ENCODE measurements at regions not wholly inside any gene's neighbourhood (a gene's known extent, or its start where the extent isn't known, plus 50 kb on each side); places are given as distances from the start of the nearest gene placed in this dataset.

DNA sequence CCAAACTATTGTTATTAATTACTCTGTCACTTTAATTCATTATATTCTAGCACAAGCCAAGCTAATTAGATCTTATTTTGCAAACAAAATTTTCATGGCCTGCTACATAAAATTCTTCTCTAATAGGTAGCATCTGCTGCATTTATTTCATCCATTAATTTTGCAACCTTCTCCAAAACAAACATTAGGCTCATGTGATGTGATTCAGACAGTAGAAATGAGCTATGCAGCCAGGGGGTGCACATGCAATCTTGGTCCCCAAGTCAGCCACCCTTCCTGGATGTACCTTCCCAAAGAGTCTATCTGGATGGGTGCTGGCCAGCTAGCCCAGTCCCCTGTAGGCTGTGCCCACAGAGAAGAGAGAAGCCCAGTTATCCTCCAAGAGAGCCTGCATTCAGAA is 242.1 kb upstream of the OSR1 start:
- DNase-seq (ENCODE audit: low read depth), result no peak

DNA sequence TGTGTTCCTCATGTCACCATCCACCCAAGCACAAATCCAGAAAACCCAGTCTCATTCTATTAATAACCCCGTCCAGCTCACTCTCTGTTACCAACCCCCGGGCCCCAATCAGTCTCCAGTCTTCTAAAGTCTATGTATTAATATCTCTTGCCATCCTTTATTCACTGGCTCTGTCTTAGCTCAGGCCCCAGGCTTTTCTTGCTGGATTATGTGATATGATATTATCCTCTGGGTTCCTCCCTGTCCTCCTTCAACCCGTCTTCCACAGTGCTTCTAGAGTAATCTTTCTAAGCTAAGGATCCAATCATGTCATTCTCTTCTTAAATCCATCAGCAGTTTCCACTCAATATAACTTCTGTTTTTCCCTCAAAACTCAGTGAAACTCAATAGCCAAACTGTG is 240.5 kb upstream of the OSR1 start:
- DNase-seq (ENCODE audit: low read depth), result no peak

DNA sequence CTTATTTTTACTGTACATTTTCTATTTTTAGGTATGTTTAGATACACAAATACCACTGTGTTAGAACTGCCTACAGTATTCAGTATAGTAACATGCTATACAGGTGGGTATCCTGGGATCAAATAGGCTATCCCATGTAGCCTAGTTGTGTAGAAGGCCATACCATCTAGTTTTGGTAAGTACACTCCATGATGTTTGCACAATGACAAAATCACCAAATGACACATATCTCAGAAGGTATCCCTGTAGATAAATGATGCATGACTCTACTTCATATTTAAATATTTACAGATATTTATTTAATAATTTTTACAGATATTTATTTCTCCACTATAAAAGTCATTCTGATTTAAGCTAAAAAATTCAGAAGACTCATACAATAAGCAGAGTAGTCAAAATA is 233.8 kb upstream of the OSR1 start:
- DNase-seq (ENCODE audit: low read depth), result no peak

DNA sequence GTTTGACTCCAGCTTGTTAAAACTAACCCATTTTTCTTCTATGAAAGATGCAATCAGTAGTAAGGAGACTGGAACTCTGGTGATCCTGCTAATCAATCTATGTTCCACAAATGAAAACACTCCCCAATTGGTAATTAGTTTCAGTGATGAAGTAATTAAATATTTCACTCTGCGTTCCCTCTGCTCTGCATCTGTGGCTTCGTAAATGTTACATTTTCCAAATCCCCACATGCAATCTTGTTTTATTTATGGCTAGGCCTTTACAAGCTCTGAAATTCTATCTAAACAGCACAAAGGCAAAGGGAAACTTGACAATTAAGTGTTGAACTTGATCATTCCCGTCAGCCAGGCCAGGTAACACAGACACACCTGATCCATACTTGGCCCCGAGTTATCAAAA is 231.4 kb upstream of the OSR1 start:
- DNase-seq (ENCODE audit: low read depth), result no peak

DNA sequence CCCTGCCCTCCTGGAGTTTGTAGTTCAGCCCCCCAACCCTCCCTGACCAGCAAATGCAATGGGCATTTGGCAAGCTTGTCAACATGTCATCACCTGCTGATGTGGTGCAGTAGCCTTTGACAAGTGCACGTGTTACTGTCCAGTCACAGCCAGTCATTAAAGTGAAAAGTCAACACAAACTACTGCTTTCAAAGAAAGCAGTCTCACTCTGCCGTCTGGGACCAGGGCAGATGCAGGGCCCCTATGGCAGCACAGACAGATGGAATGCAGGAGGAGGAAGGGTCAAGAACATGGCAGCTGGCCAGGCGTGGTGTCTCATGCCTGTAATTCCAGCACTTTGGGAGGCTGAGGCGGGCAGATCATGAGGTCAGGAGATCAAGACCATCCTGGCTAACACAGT is 222.4 kb upstream of the OSR1 start:
- no peak for DNase-seq (ENCODE audit: low read depth)

DNA sequence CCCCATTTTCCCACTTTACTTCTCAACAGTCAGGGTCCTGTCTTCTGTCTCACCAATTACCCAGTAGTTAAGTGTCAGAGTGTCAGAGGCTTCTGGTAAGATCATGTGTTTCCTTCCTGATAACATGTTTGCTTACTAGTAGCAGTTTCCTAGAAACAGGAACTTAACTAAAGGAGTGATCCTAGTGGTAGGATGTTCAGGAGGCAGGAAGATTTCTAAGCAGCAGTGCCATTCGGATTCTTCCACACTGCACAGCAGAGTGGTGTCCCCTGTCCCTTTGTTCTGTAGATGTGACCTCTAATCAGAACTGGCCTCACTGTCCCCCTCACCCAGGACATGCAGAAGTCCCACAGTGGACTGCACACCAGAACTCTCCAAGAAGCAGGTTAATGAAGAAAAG is 221.8 kb upstream of the OSR1 start:
- no peak for DNase-seq (ENCODE audit: low read depth)

DNA sequence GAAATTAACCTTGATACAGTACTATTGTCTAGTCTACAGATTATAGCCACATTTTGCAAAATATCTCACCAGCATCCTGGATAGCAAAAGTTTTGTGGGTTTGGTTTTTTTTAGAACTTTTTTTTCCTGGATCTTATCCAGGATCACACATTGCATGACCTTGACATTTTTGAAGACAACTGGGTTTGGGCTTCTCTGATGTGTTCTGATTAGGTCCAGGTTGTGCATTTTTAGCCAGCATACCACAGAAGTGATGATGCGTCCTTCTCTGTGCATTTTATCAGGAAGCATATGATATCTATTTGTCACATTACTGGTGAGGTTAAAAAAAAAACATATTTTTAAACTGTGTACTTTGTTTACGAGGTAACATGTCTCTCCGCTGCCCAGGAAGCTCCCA is 221.0 kb upstream of the OSR1 start:
- no peak for DNase-seq (ENCODE audit: low read depth)

DNA sequence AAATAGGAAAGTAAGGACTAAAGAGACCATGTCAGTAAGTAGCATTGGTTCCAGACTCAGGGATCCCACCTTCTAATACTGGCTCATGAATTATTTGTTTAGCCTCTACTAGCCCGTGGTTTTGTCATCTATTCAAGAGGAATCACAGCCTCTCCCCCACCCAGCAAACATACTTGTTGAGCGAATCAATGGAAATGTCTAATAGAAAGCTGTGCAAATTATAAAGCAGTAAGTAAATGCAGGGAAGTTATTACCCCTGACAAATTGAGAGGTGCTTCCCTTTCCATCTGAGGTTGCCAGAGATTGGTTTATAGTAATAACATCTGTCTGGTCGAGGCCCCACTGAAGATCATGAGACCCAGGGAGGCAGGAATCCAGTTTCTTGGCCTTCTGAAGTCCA is 219.3 kb upstream of the OSR1 start:
- no peak for DNase-seq (ENCODE audit: low read depth)

DNA sequence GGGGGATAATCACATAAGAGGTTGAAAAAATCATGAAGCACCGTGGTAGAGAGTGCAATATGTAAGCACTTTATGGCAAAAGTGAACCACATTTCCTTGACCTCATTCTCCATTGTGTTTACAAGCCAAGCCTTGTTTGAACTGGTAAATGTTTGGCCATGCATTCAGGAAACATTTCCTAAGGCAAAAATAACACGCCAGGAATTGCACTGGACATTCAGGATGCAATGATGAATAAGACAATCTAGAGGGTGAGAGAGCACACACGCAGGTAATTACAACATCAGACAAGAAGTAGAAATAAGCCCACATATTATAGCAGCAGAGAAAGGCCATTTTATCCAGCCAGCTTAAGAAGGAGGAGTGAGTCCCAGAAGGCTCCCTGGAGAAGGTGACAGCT is 218.0 kb upstream of the OSR1 start:
- no peak for DNase-seq (ENCODE audit: low read depth)

DNA sequence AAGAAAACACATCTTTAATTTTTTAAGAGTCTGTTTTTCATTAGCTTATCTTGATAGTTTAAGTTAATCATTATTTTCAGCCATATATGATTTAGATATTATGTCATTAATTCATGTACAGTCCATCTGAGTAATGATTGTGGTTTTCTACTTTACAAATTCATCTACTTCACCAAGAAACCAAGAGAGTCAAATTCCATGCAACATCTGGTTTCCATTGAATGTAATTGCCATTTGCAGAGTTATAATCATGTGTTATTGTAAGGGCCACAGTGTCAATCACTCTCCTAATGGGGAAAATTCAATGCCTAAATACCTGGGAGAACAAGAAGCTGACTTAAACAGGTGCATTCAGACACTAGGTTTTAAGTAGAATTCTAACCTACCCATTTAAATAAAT is 217.2 kb upstream of the OSR1 start:
- no peak for DNase-seq (ENCODE audit: low read depth)

DNA sequence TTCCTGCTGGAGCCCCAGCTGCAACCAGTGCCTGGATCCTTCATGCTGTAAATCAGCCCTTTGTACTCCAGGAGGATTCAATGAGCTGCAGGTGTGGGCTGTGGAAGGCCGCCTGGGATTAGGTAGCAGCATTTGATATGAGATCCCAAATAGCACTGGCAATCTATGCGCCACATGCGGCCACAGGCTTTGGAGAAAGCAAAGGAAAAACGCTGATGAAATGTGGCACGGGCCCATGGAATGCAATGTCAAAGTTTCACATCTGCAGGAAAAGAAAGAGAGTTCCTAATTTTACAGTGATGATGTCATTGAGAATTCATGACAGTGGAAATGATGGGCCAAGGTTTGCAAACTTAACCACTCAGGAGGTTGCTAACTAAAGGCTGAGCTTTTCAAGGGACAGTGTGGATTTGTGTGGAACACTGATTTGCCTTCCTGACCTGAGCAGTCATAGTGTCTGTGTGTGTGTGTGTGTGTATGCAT is 216.4 kb upstream of the OSR1 start:
- no peak for DNase-seq (ENCODE audit: low read depth)

DNA sequence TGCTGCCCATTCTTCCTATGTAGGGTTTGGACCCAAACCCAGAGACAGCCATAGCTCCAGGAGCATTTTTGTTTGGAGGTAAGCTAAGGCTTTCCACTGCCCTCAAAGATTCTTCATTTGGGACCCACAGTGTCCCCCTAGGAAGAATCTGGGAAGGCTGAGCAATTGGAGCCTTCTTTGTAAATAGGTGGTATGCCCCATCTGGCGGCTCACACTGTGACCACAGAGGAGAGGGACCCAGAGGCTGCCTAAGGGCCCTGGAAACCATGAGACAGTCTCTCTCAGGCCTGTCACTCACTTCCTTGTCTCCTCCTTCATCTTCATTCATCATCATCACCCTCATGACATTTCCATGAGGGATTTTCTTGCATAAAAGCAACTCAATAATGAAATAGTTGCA is 215.4 kb upstream of the OSR1 start:
- no peak for DNase-seq (ENCODE audit: low read depth)

DNA sequence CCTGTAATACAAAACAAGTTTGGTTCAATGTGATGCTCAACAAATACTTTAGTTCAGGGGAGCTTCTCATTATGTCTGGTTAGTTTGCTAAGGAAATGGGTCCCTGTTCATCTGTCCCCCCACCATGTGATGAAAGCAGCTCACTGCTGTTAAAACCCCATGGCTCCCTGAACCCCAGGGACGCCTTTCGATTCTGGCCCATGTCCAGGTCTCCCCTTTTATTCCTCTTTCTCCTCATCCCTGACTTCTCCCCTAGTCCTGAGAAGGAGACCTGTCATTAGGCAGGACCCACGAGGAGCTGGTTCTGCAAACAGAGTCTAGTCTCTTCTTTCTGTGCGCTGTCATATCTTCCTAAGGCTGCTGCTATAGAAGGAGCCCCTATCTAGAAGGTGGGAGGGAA is 213.3 kb upstream of the OSR1 start:
- no peak for DNase-seq (ENCODE audit: low read depth)

DNA sequence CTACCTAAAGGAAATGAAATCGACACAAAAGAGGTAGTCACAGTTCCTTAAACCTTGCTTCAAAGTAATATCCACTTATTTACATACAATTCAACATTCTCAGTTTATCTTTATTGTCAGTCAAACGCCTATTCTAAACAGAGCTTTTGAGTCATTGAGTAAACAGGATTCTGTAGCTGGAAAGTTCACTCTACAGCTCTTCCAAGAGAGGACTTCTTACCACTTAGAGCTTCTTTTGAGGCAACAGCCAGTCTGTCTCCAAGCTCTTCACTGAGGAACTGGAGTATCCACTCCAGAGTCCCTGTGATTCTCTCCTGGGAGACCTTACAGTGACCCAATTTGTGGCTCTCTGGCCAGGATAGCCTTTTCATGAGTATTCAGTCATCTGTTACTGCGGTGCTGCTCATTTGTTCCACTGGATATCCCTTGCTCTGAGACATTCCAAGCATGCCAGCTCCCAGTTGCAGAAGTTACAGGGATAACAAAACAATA is 210.9 kb upstream of the OSR1 start:
- DNase-seq (ENCODE audit: low read depth), result no peak

DNA sequence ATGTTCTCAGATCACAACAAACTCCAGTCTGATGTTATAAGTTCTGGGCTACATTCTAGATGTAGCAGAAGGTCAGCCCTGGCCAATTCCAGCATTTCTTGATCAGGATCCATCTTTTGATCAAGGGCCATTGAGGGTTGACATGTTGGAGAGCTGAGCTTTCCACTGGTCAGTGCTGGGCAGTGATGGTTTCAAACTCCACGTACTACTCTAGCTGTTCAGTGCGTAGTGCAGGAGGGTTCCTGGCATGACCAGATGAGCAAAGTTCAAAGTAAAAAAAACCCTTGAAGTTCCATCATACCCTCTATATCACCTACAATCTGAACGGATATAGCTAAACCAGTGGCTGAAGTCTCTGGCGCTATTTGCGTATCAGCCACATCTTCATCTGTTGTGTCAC is 210.4 kb upstream of the OSR1 start:
- no peak for DNase-seq (ENCODE audit: low read depth)

DNA sequence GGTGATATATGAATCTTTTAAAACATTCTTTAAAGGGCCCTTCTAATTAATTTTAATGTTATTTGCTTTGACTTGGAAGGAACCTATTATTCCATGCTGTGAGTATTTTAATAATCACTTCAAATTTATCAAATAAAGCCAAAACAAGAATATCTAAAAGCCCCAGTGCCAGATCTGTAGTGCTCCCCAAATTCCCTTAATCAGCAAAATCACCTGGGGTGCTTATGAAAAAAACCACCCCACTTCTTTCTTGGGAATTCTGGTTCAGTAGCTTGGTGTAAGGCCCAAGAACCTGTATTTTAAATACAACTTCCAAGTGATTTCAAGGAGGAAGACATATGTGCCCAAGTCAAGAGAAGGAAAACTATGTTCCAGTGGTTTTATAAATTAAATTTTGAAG is 202.4 kb upstream of the OSR1 start:
- DNase-seq (ENCODE audit: low read depth), result no peak

DNA sequence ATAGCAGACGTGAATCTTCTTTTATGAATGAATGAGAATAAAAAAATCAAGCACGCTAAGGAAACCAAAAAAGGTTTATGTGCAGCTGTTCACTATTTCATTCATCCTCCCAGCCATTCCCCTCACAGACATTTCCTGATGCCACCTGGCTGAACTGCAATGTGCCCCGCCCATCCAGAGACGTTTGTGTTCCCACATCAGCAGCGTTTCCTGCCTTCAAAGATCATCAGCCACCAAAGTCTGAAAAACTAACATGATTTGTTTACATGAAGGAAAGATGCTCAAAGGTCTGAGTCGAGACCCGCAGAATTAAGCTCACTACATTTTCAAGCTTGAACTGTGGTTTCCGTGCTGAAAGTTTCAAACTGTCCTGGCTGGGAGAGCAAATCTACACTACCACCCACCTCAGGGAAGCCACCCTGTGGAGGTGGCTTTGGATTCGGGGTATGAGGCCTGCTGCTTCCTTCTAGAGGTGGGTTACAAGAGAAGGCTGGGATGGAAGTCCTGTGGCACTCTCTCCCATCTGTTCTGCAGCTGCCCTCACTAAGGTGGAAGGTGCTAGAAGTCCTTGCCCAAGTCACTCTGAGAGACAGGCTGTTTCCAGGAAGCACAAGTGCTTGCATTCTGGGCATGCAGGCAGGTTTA is 201.3 kb upstream of the OSR1 start:
- no peak for DNase-seq (ENCODE audit: low read depth)

DNA sequence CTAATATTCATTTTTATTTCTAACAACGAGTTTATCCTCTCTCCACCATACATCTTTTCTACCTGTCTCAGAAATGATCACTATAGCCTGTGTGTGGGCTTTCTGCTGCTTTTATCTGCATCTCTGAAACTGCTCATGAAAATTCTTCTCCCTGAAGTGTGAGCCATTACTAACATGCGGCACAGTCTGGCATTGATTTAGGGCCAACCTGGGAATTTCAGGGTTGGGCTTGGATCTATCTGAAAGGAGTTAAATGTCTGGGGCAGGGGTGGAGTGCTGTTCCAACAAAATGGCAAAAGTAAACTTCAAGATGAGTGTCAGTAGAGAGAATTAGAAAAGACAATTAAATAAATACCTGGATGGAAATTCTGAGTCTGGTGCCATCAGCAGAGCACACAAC is 198.2 kb upstream of the OSR1 start:
- DNase-seq (ENCODE audit: low read depth), result no peak

DNA sequence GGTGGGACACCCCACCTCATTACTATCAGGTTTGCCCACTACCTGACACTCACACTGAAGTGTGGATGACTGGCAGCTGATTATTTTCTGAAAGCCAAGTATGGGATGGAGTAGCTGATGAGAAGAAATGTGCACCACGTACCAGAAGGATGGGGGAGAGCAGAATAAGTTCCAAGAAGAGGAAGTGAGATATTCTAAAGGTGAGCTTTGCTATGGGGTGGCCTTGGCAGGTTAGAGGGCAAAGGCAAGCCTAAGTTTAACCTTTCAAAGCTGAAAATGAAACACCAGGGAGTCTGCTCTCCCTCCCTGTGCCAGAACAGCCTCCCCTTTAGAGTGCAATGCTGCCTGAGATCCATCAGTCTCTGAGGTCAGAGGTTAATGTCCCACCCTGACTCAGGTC is 196.1 kb upstream of the OSR1 start:
- DNase-seq (ENCODE audit: low read depth), result no peak

DNA sequence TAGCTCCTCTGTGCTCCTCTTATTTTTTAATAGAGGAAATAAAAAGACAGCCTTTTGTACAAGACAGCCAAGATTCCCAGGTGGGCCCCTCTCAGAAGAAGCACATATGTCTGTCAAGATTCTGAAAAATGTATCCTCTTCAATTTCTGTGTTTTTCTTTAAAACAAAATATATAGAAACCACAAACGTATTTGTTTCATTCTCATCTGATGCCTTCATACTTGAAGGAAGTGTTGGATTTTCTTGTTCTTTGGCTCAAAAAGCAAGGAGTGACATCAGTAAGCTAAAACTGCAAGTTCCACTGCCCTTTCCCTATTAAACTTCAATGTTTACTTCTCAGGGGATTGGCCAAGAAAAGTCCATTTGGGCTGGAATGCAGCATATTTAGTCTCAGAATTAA is 193.8 kb upstream of the OSR1 start:
- no peak for DNase-seq (ENCODE audit: low read depth)

DNA sequence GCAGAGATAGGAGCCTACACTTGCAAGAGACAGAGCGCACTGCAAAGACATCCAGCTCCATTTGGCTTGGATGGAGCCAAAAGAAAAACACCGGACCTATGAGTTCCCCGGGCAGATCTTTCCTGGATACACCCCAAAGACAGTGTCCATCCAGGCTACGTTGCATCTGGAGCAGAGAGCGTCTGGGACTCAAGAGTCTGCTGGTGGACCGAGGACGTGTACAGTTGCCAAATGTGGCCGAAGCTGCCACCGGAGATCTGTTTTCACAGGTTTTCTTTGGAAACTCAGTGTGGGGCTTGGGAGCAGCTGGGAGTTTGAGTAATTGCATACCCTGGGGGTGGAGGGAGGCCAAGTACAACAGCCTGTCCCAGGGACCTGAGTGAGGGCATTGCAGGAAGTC is 192.3 kb upstream of the OSR1 start:
- DNase-seq (ENCODE audit: low read depth), result no peak

DNA sequence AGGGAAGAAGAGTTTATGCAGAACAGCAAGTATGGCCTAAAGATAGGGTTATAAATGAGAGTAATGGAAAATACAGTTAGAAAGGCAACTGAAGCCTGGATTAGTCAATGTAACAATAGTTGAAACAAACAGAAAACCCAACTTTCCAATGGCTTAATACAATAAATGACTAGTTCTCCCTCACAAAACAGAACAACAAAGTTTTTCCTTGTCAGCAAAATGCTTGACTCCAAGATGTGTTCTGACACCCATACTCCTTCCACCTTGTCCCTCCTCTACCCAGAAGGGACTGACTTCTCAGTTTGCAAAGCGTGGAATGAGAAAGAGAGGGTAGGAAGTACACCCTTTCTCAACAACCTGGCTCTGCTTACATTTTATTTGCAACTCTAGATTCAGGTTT is 191.4 kb upstream of the OSR1 start:
- DNase-seq (ENCODE audit: low read depth), result no peak

DNA sequence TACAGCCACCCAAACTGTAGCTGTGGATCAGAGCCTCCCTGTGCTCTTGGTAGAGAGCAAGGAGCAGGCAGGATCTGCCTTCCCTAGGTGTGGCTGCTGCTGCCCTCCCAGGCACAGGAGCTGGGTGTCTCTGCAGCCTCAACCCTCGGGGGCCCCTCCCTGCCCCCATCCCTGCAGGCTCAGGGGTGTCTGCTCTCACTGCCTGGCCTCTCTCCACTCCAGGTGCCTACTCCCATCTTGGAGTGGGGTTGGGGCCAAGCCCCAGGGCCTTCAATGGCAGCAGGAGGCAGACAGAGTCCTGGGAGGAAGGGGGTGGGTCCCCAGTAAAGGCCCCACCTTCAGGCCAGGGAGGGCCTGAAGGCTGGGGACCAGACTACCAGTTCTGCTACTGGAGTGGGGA is 189.7 kb upstream of the OSR1 start:
- DNase-seq (ENCODE audit: low read depth), result no peak

DNA sequence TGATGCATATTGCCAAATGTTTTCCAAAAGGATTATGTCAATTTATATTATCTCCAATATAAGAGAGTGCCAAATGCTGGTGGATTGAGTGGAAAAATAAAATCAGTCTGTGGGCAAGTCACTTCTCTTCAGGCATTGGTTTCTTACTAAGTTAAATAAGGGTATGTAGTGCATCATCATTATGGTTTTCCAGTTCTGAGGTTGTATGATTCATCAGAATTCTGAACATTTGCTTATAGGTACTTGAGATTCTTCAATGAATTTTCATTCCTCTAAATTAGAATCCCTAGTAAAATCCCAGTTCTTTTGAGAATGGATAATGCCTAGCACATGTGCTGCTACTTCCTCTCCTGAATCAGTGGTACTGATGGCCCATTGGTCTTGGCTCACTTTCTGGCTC is 188.9 kb upstream of the OSR1 start:
- DNase-seq (ENCODE audit: low read depth), result no peak

DNA sequence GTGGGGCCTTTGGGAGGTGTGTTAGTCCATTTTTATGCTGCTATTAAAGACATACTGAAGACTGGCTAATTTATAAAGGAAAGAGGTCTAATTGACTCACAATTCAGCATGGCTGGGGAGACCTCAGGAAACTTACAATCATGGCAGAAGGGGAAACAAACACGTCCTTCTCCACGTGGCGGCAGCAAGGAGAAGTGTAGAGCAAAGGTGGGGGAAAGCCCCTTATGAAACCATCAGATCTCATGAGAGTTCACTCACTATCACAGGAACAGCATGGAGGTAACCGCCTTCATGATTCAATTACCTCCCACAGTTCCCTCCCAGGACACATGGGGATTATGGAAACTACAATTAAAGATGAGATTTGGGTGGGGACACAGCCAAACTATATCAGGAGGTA is 187.1 kb upstream of the OSR1 start:
- no peak for DNase-seq (ENCODE audit: low read depth)
